ENCODE measurements at regions not wholly inside any gene's neighbourhood (a gene's known extent, or its start where the extent isn't known, plus 50 kb on each side); places are given as distances from the start of the nearest gene placed in this dataset.

- DNase-seq (ENCODE audit: low read depth in 2 of 2) = no peak
- TF ChIP-seq CTCF (IDR thresholded peaks at IDR 0.05; ENCODE audit: low read depth, low read length) = no peak
- H3K4me3 ChIP-seq (replicated peaks in 1 of 2; ENCODE audit: low read depth in 2 of 2, low read length in 2 of 2) = no peak overlapping the region
Observed at GRCh38 chr14:38070061-38070588, 137.6 kb upstream of the SSTR1 start.

DNA sequence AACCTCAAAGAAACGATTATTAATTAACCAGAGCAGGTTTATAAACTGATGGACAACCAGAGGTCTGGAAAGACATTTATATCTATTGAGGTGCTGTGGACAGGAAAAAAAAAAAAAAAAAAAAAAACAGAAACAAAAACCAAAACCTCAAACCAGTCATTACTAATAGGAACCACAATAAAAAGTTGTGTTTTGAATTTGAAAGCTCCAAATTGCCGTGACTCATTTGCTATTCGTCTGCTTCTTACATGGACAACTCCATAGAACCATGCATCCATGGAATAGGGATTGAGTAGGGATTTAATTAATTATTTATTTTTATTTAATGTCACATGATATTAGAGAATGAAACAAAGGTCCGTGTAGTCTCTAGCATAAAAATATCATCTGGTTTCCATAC lies 134.1 kb upstream of the SSTR1 start:
- DNase-seq (ENCODE audit: low read depth in 2 of 2) = no peak
- H3K4me3 ChIP-seq (replicated peaks in 1 of 2; ENCODE audit: low read depth in 2 of 2, low read length in 2 of 2) = no peak overlapping the region
- no peak for TF ChIP-seq CTCF (IDR thresholded peaks at IDR 0.05; ENCODE audit: low read depth, low read length)

DNA sequence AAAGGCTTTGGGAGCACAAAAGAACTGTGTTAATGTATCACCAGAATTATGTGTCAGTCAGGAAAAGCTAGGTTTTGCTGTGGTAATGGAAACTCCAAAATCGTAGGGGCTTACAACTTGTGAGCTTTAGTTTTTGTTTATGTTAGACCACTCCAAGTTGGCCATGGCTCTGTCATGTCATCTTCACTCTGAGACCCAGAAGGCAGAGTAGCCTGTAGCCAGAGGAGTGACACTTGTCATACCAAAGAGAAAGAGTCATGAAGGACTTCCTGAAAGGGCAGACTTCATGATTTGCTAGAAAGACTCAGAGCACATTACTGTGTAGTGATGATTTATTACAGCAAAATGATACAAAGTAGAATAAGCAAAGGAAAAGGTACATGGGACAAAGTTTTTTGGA lies 133.6 kb upstream of the SSTR1 start:
- H3K4me3 ChIP-seq (replicated peaks in 1 of 2; ENCODE audit: low read depth in 2 of 2, low read length in 2 of 2) = no peak overlapping the region
- no peak for DNase-seq (ENCODE audit: low read depth in 2 of 2)
- no peak for TF ChIP-seq CTCF (IDR thresholded peaks at IDR 0.05; ENCODE audit: low read depth, low read length)

DNA sequence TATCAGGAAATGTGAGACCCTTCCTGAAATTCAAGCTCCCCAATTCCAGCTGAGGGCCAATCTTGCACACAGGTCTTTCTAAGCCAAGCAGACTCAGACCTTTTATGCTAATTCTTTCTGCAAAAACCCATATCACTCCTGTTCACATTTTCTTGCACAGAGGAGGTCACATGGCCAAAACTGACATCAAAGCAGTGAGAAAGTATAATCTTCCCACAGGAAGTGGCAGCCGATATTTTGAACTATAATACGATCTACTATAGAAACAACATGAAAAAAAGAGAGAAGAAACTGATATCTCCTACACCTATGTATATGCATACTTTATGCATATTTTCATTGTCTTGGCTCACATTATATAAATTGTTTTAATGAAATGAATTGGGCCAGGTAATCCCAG lies 132.9 kb upstream of the SSTR1 start:
- no peak for TF ChIP-seq CTCF (IDR thresholded peaks at IDR 0.05; ENCODE audit: low read depth, low read length)
- no peak for DNase-seq (ENCODE audit: low read depth in 2 of 2)
- H3K4me3 ChIP-seq (replicated peaks in 1 of 2; ENCODE audit: low read depth in 2 of 2, low read length in 2 of 2) = no peak overlapping the region

- no peak for DNase-seq (ENCODE audit: low read depth in 2 of 2)
- no peak for TF ChIP-seq CTCF (IDR thresholded peaks at IDR 0.05; ENCODE audit: low read depth, low read length)
Observed at GRCh38 chr14:38078393-38078792, 129.3 kb upstream of the SSTR1 start.

DNA sequence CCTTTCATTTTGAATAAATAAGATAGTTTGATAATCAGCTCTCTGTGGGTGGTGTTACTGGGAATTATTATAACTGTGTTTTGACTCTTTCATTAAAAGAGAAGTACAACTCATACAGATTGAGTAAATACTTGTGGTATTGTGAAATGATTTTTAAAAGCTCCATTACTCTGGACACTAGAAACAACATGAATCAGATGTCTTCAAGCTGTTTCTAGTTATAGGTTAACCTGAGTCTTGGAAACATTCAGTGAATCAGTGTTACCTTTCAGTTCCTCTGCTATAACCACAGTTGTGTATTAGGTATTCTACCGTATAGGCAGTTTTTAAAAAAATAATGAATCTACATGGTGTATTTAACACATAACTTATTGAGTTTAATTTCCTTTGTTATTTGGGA lies 128.4 kb upstream of the SSTR1 start:
- peak; percentile 2 to 3 for DNase-seq (ENCODE audit: low read depth in 2 of 2)
- no peak overlapping the region for H3K4me3 ChIP-seq (replicated peaks in 1 of 2; ENCODE audit: low read depth in 2 of 2, low read length in 2 of 2)
- no peak for TF ChIP-seq CTCF (IDR thresholded peaks at IDR 0.05; ENCODE audit: low read depth, low read length)

More at GRCh38 chr14:38078393-38078792, 129.3 kb upstream of the SSTR1 start:
- H3K4me3 ChIP-seq (replicated peaks in 1 of 2; ENCODE audit: low read depth in 2 of 2, low read length in 2 of 2) = no peak overlapping the region

GRCh38 chr14:38079886-38080285 lies 127.8 kb upstream of the SSTR1 start:
- H3K4me3 ChIP-seq (replicated peaks in 1 of 2; ENCODE audit: low read depth in 2 of 2, low read length in 2 of 2) = no peak overlapping the region
- no peak for TF ChIP-seq CTCF (IDR thresholded peaks at IDR 0.05; ENCODE audit: low read depth, low read length)
- no peak for DNase-seq (ENCODE audit: low read depth in 2 of 2)
